Stimulated activated CD4-positive, alpha-beta T cell treated with anti-CD3 and anti-CD28 coated beads, TNF-alpha, amount 100 ng/mL, for 4 hours (primary cell): ENCODE measurements at regions not wholly inside any gene's neighbourhood (a gene's known extent, or its start where the extent isn't known, plus 50 kb on each side); places are given as distances from the start of the nearest gene placed in this dataset.
"Not testable (repeated sequence)": the region's sequence is repeated elsewhere in the genome, so short reads cannot be mapped to it uniquely, and the experiment has no call there.

ENCODE experiments used
- DNase-seq, 3 experiments: peaks; one replicate each; pipeline ENCODE4 v3.0.0-alpha.2; 2020; ENCODE audit warnings: low read depth in 3 of 3

GRCh38 chr2:234725528-234726264 lies 226.1 kb upstream of the SH3BP4 start:
- DNase-seq = no peak

DNA sequence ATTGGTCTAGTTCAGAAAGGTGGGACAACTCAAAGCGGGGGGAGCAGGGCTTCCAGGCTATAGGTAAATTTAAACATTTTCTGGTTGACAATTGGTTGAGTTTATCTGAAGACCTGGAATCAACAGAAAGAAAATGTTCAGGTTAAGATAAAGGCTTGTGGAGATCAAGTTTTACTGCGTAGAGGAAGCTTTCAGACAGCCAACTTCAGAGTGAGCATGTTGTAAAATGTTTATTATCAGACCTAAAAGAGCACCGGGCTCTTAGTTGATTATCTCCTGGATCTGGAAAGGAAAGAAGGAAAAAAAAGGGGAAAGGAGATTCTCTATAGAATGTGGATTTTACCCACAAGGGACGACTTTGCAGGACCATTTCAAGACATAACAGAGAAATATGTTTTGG lies 227.0 kb upstream of the SH3BP4 start:
- DNase-seq = no peak

- DNase-seq = no peak
These were observed 226.5 kb upstream of the ARL4C start for GRCh38 chr2:234723400-234723799.

DNA sequence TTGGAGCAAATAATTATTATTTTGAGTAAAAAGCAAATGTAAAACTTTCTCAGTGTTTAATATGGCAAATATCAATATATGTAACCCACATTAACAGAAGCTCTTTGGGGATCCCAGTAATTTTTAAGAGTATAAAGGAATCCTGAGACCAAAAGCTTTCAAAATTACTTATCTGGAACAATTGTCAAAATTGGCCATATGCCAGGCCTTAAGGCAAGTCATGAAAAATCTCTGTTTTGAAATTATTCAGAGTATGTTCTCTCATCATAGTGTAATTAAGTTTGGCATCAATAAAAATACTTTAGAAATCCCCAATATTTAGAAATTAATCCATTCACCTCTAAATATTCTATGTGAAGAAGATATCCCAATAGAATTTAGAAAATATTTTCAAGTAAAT lies 225.3 kb upstream of the ARL4C start:
- no peak for DNase-seq

DNA sequence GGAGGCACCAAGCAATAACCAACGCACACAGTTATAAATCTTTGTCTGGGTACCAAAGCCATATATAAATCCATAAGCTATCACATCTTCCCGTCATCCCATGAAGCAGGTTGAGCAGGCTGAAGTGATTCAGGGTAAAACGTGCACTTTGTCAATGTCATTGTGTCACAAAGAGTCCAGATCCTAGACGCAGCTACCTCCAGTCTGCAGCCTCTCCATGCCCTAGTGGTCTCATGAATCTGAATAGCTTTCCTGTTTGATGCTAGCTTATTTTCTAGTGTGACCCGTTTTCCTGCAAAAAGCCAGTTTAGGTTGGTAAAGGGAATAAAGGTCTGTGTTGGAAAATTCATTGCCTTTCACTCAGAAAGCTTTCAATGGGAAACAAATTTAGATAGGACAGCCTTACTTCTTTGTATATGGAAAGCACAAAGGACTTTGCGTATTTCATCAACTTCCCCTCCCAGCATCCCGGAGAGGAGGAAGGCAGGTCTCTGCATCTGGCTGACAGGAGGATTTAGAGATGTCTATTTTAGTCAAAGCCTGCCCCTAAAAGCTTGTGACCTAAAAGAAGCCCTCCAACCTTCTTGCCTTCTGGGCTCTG lies 222.3 kb upstream of the ARL4C start:
- no peak for DNase-seq

GRCh38 chr2:234716271-234716670 lies 219.4 kb upstream of the ARL4C start:
- DNase-seq = no peak

GRCh38 chr2:234715671-234716250 lies 218.9 kb upstream of the ARL4C start:
- no peak for DNase-seq

GRCh38 chr2:234714711-234715110 lies 217.8 kb upstream of the ARL4C start:
- no peak for DNase-seq

GRCh38 chr2:234712421-234712935 lies 215.6 kb upstream of the ARL4C start:
- DNase-seq = no peak

DNA sequence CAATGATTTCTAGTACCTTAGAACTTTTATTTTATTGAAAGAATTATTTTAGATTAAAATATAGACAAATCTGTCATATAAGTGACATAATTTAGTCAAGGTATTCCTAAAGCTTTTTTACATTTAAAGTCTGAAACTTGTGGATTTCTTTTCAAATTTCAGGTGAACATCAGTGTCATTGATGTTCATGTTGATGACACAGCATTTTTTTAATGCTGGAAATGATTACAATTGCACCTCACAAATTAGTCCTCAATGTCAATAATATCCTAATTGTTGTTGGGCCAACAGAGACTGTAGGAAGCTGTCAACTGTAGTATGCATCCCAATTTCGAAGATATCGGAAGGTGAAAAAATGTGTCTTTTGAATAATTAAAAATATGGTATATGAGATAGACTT lies 214.4 kb upstream of the ARL4C start:
- DNase-seq = no peak

GRCh38 chr2:234710587-234710986 lies 213.7 kb upstream of the ARL4C start:
- no peak for DNase-seq

GRCh38 chr2:234710066-234710465 lies 213.2 kb upstream of the ARL4C start:
- DNase-seq = no peak

GRCh38 chr2:234708717-234709116 lies 211.8 kb upstream of the ARL4C start:
- no peak for DNase-seq

- no peak for DNase-seq
These were observed 211.3 kb upstream of the ARL4C start for GRCh38 chr2:234708091-234708683.

DNA sequence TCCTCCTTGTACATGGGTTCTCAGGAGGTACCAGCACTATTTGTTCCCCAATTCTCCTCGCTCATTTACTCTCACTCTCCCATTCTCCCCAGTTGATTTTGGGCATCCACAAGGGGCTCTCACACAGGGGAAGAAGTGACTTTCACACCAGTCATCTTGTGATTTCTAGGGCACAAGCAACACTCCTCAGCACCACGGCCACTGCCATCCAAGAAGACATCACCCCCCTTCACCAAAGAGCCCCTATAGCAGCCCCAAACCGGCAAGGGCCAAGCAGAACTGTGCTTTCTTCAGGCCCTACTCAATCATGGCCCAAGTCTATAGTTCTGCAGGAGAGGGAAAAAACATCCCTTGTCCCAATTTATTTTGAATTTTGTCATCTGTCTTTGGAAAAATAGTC lies 209.2 kb upstream of the ARL4C start:
- no peak for DNase-seq

DNA sequence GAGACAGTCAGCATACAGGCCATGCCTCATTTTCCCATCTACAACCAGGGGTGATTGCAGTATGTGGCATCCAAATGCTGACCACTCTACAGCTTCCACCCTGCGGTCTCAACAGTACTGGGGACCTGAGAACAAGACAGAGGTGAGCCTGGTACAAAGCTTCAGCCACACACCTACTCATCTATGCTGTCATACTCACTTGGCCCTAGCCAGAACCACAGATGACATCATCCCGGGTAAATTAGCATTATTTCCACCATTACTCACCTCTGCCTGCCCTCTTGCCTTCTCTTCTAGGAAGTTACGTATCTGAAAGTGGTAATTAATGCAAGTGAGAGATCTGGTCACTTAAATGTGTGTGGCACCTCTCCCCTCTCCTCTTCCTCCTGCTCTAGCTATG lies 208.2 kb upstream of the ARL4C start:
- no peak for DNase-seq

- no peak for DNase-seq
These were observed 206.4 kb upstream of the ARL4C start for GRCh38 chr2:234703258-234703657.

GRCh38 chr2:234702731-234703225 lies 205.9 kb upstream of the ARL4C start:
- no peak for DNase-seq

GRCh38 chr2:234701841-234702240 lies 205.0 kb upstream of the ARL4C start:
- DNase-seq = no peak

- no peak for DNase-seq
These were observed 204.5 kb upstream of the ARL4C start for GRCh38 chr2:234701421-234701820.

DNA sequence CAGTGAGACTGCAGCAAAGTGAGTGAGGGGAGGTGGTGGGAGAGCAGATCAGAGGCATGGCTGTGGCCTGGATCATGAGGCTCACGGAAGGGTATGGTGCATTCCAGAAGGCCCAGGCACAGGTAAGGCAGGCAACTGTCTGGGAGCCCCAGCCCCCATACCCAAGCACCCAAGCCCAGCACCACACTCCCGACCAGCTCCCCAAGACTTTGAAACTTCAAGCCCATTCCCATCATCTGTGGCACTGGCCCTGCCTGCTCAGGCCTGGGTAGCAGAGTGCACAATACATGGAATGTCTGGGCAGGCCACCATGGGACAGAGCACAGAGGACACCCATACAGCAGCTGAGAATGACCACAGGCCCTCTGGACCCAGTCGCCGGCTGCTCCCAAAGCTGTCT lies 202.6 kb upstream of the ARL4C start:
- DNase-seq = no peak

DNA sequence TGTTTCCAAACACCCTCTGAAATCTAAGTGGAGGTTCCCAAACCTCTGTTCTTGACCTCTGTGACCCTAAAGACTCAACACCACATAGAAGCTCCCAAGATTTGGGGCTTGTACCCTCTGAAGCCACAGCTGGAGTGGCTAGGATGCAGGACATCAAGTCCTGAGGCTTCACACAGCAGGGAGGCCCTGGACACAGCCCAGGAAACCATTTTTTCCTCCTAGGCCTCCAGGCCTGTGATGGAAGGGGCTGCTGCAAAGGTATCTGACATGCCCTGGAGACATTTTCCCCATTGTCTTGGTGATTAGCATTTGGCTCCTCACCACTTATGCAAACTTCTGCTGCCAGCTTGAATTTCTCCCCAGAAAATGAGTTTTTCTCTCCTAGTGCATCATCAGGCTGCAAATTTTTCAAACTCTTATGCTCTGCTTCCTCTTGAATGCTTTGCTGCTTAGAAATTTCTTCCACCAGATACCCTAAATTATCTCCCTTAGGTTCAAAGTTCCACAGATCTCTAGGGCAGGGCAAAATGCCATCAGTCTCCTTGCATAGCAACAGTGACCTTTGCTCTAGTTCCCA lies 200.5 kb upstream of the ARL4C start:
- DNase-seq = not testable (repeated sequence)
